CD4-positive, alpha-beta T cell treated with Interleukin-10 for 1 hour (primary cell): ENCODE measurements at regions not wholly inside any gene's neighbourhood (a gene's known extent, or its start where the extent isn't known, plus 50 kb on each side); places are given as distances from the start of the nearest gene placed in this dataset.

Experiments
- DNase-seq: peaks from one replicate; pipeline ENCODE4 v3.0.0-alpha.2; 2020

GRCh38 chr6:145370559-145370958, 364.8 kb downstream of the EPM2A start:
- DNase-seq: no peak

- DNase-seq: peak; percentile 64
Measured at GRCh38 chr6:145372671-145373151, 362.6 kb downstream of the EPM2A start.

GRCh38 chr6:145373826-145374225, 361.5 kb downstream of the EPM2A start:
- DNase-seq: no peak

GRCh38 chr6:145374570-145374969, 360.8 kb downstream of the EPM2A start:
- DNase-seq: no peak

GRCh38 chr6:145375502-145375901, 359.8 kb downstream of the EPM2A start:
- DNase-seq: no peak

- no peak for DNase-seq
Measured at GRCh38 chr6:145380186-145380585, 355.1 kb downstream of the EPM2A start.

- no peak for DNase-seq
Measured at GRCh38 chr6:145381941-145382340, 353.4 kb downstream of the EPM2A start.

- DNase-seq: no peak
Measured at GRCh38 chr6:145383428-145383827, 351.9 kb downstream of the EPM2A start.

- no peak for DNase-seq
Measured at GRCh38 chr6:145384503-145384902, 350.8 kb downstream of the EPM2A start.

- no peak for DNase-seq
Measured at GRCh38 chr6:145396499-145396898, 338.8 kb downstream of the EPM2A start.

- no peak for DNase-seq
Measured at GRCh38 chr6:145400508-145400907, 334.8 kb downstream of the EPM2A start.

GRCh38 chr6:145405006-145405551, 330.2 kb downstream of the EPM2A start:
- DNase-seq: no peak

- DNase-seq: no peak
Measured at GRCh38 chr6:145406783-145407182, 328.5 kb downstream of the EPM2A start.

GRCh38 chr6:145415616-145416015, 319.7 kb downstream of the EPM2A start:
- no peak for DNase-seq

GRCh38 chr6:145420599-145420998, 314.7 kb downstream of the EPM2A start:
- DNase-seq: no peak

- DNase-seq: no peak
Measured at GRCh38 chr6:145423936-145424335, 311.4 kb downstream of the EPM2A start.

- DNase-seq: no peak
Measured at GRCh38 chr6:145427232-145427631, 308.1 kb downstream of the EPM2A start.

- DNase-seq: no peak
Measured at GRCh38 chr6:145428706-145429105, 306.6 kb downstream of the EPM2A start.

- no peak for DNase-seq
Measured at GRCh38 chr6:145442110-145442509, 293.2 kb downstream of the EPM2A start.

- DNase-seq: no peak
Measured at GRCh38 chr6:145445674-145446073, 289.6 kb downstream of the EPM2A start.

- no peak for DNase-seq
Measured at GRCh38 chr6:145451029-145451428, 284.3 kb downstream of the EPM2A start.

- no peak for DNase-seq
Measured at GRCh38 chr6:145453376-145453775, 281.9 kb downstream of the EPM2A start.

GRCh38 chr6:145454006-145454405, 281.3 kb downstream of the EPM2A start:
- no peak for DNase-seq

GRCh38 chr6:145457556-145457955, 277.8 kb downstream of the EPM2A start:
- no peak for DNase-seq

GRCh38 chr6:145468534-145468933, 266.8 kb downstream of the EPM2A start:
- no peak for DNase-seq

GRCh38 chr6:145469021-145469420, 266.3 kb downstream of the EPM2A start:
- DNase-seq: no peak
